ENCODE measurements at regions not wholly inside any gene's neighbourhood (a gene's known extent, or its start where the extent isn't known, plus 50 kb on each side); places are given as distances from the start of the nearest gene placed in this dataset.
A peak's percentile ranks its signal among the peaks of the same experiment; 100 is the strongest.
"Not testable (repeated sequence)": the region's sequence is repeated elsewhere in the genome, so short reads cannot be mapped to it uniquely, and the experiment has no call there.

DNA sequence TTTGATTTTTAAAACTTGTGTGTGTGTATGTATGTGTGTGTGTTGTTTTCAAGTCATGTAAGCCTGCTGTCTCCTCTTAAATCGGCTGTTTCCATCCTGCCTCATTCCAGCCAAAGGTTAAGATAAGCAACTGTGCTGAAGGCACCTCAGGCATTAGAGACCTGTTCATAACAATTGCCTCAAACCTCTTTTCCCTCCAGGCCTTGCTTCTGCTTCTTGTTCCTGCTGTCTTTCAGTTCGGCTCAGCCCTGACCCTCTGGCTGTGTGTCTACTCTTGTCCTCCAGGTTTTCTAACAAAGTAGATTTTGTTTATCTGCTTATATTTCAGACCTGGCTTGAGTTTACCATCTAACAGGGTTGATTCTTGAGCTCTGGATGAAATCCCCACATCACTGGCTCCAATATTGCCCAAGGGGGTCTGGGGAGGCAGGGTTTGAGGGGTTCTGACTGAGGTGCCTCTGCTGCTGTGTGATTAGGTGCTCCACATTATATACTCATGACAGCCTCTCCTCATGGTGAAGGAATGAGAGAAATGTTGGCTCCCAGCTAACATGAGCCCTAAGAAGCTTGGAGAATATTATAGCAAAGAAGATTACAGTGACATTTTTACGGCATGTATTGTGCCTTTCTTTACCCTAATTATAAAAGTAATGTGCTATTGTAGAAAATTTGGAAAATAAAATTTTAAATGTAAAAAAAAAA, 229.7 kb upstream of the PIK3R1 start:
- DNase-seq (ENCODE audit: low spot score): no peak

DNA sequence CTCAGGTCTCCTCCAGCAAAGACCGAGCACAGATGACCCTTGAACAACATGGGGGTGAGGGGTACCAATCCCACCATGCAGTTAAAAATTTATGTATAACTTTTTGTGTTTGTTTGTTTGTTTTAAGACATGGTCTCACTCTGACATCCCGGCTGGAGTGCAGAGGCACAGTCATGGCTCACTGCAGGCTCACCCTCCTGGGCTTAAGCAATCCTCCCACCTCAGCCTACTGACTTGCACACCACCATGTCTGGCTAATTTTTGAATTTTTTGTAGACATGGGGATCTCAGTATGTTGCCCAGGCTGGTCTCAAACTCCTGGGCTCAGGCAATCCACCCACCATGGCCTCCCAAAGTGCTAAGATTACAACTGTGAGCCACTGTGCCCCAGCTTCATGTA, 231.0 kb upstream of the PIK3R1 start:
- DNase-seq (ENCODE audit: low spot score): no peak

DNA sequence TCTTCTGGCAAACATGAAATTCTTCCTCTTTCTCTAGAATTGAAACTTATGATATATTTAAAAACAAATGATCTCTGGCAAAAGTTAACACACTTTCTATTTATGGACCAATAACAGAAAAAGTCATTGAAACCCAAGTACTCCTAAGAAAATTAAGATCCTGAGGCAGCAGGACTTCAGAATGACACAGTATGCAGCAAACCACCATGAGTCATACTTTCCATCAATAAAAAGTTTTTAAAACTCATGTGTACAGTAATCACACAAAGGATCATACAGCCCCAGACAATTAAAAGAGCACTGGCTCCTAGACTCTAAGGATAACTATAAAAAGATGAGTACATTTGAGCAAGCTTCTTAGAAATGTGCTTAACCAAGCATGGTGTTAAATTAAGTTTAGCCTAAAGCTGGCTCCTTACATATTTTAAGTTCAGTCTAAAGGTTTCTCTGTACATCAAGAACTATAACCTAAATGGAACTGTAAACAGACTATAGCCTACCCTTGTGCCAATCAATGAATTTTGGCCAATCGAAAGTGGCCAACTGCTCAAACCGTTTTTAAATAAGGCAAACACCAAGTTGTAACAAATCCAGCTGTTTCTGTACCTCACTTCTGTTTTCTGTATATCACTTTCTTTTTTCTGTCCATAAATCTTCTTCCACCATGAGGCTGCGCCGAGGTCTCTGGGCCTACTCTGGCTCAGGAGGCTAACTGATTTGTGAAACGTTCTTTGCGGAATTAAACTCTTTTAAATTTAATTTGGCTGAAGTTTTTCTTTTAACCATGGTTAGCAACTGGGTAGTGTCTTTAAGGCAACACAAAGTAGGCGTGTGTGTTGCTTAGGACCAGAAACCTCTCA, 232.1 kb upstream of the PIK3R1 start:
- DNase-seq (ENCODE audit: low spot score): peak; percentile 47

DNA sequence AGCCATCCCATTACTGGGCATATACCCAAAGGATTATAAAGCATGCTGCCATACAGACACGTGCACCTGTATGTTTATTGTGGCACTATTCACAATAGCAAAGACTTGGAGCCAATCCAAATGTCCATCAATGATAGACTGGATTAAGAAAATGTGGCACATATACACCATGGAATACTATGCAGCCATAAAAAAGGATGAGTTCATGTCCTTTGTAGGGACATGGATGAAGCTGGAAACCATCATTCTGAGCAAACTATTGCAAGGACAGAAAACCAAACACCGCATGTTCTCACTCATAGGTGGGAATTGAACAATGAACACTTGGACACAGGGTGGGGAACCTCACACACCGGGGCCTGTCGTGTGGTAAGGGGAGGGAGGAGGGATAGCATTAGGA, 233.4 kb upstream of the PIK3R1 start:
- DNase-seq (ENCODE audit: low spot score): not testable (repeated sequence)

DNA sequence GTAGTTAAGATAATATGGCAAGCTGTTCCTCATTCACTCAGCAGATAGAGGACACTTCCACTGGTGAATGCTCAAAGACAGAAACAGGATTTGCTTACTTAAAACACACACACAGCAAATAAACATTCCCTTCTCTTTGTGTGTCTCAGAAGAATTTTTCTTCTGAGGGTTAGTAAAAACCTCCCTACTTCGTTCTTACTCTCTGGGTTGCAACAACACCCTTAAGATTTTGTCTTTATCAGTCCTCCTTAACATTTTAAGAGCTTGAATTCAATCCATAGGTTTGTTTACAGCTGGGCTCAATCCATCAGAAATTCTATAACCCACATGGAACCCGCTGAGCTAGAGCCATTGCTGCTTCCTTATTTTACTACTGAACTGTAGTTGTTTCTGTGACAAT, 237.4 kb upstream of the PIK3R1 start:
- DNase-seq (ENCODE audit: low spot score): no peak

DNA sequence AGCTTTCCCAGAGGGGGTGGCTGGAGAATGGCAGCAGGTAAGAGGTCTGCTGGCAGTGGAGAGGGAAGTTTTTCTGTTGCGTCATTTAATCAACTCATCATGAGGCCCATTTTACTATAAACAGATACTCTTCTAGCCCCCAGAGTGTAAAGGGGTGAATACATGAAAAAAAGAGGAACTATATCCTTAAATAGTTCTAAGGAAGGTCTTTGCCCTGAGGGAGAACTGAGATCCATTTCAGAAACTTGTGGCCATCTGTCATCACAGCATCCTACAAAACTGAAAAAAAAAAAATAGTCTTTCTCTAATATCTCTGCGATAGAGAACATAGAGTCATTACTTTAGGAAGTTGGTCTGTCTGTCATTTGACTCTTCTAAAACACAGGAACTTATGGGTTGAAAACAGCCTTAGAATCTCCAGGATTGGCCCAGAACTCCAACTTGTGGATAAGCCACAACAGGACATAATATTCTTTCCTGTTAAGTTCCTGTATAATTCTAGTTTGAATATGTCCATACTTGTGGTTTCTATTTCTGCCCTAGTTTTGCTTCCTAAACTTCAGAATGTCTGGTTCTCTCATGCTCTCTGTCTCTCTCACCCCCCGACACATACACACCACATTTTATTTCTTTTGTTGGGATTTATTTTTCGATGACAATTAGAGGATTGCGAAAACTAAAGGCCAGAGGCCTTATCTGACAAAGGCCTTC, 238.5 kb upstream of the PIK3R1 start:
- no peak for DNase-seq (ENCODE audit: low spot score)

DNA sequence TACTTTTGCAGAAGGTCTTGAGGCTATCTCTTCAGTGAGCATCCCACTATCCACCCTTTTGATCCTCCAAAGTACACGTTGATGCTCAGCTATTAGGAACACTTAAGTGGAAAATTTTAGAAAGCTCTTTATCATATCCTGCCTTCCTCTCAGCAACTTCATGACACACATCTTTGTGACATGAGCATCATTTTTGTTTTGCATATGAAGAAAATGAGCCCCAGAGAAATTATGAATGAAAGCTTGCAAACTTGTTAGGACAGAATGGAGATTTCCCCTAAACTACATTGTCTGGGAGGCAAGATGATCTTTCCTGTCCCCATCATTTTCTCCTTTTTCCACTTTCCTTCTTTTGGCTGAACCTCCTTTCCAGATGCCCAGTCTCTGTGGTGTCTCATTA, 239.4 kb upstream of the PIK3R1 start:
- DNase-seq (ENCODE audit: low spot score): no peak

DNA sequence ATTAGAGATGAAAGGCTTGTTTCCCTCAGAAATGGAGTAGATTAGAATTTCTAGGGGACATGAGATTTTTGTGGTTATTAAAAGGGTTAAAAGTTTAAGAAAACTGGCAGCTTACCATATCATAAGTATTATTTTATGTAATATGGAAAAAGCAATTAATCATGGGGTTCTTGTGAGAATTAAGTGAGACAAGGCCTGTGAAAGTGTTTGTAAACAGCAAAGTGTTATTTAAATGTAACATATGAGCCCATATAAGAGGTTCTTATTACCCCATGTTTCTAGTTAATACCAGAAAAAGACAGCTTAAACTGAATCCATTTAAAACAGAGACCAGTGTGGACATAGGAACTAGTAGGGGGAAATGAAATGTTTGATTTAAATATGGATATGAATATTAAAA, 241.1 kb upstream of the PIK3R1 start:
- DNase-seq (ENCODE audit: low spot score): no peak

DNA sequence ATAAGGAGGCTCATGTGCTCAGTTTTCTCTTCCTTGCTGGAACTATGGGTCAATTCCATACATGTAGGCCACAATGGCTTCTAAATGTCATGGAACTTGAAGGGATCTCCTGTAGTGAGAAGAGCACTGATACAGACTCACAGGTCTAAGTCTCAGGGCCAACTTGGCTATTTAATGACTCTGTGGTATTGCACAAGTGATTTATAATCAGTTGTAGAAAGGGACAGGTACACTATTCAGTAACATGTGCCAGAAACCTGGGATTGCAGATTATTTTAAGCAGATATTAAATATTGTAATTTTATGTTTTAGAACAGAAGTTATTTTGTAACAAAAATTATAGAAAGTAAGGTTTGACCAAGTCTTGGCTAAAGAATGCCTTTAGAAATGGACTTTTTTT, 241.5 kb upstream of the PIK3R1 start:
- no peak for DNase-seq (ENCODE audit: low spot score)

DNA sequence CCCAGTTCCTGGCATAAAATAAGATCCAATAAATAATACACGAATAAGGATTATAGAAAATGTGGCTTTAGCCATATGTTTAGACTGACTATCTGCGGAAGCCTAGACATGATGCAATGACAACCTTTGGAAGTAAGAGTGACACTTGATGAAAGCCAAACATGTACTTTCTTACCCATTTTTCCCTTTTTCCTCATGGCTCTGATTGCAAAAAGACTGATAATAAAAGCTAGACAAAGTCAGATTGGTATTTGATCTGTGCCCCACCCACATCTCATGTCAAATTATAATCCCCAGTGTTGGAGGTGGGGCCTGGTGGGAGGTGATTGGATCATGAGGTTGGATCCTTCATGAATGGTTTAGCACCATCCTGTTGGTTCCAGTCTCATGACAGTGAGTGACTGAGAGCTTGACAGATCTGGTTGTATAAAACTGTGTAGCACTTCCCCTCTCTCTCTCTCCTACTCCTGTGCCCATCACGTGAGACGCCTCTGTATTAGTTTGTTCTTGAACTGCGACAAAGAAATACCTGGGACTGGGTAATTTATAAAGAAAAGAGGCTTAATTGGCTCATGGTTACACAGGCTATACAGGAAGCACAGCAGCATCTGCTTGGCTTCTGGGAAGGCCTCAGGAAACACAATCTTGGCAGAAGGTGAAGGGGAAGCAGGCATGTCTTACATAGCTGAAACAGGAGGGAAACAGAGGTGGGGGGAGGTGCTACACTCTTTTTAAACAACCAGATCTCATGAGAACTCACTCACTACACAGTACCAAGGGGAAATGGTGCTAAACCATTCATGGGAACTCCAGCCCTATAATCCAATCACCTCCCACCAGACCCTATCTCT, 243.4 kb upstream of the PIK3R1 start:
- DNase-seq (ENCODE audit: low spot score): no peak

DNA sequence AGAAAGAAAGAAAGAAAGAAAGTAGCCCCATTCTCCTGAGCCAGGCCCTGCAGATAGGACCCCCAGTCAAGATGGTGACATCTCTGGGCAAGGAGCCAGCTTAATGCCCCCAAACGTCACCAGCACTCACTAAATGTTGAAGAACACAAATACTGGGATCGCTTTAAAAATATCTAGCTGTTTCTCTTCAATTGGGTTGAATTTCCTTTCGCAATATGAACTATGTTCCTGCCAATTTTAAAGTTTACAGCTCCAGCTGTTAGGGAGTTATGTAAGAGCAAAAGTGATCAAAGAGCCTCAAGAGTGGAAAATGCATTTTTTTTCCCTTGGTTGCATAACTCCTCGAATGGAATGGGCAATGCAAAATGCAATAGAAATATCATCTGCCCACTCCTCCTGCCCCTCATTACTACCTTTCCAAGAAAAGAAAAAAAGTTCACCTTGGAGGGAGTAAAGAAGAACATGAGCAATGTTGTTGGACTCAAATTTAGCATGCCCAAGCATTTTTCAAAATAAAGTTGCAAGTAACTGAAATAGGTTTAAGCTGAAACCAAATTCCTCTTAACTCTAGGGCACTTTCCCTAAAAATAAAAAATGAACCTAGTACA, 244.2 kb upstream of the PIK3R1 start:
- DNase-seq (ENCODE audit: low spot score): no peak

DNA sequence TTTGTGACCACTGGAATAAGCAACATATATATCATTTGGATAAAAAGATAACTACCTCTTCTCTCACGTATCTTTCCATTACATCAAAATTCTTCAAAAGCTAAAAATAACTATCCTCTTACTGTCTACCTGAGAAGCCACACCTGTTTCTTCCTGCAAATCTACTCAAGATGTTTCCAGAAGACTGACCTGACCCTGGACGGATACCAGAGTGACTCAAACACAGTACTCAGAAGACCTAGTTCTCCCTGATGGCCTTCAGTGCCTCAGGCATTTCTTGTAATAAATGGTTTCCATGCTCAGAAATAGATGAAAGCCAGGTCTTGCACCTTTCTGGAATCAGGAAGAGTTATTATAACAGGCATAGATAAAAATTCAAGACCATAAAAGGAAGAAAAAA, 245.9 kb upstream of the PIK3R1 start:
- peak; percentile 23 for DNase-seq (ENCODE audit: low spot score)

DNA sequence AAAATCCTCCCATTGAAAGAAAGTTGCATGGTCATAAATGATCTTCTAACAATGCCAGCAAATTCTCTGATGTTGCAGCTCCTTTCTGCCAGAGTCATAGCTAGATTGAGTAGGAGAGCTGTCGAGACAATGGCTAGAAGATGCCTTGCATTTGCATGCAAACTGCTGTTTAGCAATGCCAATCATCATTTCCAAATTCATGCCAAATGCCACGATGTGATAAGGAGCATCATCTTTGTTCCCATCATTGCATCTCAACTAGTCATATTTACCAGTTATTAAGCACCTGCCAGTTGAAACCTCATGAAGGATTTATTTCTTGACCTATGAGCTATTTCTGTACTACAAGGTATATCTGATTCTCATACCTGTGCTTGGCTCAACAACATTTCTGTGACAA, 246.4 kb upstream of the PIK3R1 start:
- DNase-seq (ENCODE audit: low spot score): no peak

DNA sequence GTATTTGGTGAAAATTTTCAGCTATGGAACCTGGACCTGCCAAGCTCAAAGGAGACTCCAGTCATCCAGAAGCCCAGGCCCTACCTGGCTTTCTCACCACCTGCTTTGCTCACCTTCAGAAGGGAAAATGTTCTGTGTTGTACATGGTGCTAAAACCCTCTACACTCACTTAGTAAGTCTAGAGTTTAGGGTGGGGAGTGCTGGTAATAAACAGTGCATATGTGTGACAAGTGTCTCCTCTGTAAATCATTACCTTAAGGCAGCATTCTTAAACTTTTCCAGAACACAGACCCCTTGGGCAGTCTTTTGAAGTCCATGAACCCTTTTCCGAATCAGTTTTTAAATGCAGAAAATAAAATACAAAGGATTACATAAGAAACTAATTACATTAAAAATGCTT, 248.8 kb upstream of the PIK3R1 start:
- no peak for DNase-seq (ENCODE audit: low spot score)

DNA sequence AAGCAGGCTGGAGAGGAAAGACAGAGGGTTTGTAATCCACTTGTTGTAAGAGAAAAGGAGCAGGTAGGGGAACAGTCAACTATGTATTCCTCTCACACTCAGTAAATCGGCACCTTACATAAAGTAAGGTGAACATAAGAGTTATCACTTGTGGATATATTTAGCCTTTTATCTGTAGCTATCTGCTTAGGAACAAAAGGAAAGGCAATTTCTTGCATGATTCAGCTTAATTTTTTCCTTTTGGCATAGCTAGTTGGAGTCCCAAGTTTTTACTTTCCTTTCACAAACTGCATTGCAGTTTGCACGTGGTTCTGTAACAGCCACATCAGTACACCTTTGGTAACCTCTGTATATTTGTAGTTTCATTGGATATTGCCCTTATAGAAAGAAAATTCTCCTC, 250.9 kb upstream of the PIK3R1 start:
- no peak for DNase-seq (ENCODE audit: low spot score)

DNA sequence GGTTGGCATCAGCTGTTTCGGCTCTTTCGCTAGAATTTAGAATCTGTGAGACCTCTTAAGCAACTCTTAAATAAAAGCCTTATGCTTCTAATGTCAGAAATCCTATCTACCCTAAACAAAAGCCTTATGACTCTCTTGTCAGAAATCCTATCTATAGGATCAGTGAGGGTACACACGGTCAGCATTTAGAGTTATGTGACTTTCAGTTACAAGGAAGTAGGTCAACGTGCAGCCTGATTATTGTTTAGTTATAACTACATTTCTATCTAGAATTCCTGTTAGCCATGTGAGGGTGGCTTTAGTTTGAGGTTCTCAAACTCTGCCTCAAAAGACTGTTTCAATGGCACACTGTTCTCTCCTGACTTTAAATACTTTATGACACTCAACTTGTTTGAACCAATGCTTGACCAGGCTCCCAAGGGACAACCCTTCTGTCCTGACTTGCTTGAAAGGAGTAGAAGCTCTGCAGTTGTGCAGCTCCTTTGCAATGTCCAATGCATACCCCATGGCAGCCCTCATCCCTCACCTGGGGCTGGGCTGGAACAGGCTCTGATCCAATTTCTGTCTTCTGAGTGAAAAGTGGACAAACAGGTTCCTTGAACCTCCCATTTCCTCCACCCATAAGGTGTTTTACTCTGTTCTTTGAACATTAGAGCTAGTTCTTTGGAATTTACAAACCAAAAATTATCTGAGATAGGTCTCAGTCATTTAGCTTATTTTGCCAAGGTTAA, 251.6 kb upstream of the PIK3R1 start:
- DNase-seq (ENCODE audit: low spot score): no peak

DNA sequence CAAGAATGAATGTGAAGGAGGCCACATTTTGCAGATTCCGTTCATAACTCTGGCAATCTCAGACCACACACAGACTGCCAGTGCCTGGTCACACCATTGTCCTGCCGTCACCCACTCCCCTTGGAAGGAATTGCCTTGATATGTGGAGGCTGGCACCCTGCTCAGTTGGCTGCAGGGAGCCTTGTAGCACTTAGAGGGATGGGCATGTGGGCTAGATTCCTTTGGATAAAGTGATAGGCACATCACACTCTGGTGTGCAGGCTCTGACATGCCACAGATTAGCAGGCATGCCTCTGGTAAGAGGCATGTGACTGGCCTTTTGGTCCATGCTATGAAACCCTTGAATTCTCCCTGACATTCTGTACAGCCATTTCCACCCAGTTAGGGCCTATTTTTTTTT, 254.6 kb upstream of the PIK3R1 start:
- DNase-seq (ENCODE audit: low spot score): no peak

DNA sequence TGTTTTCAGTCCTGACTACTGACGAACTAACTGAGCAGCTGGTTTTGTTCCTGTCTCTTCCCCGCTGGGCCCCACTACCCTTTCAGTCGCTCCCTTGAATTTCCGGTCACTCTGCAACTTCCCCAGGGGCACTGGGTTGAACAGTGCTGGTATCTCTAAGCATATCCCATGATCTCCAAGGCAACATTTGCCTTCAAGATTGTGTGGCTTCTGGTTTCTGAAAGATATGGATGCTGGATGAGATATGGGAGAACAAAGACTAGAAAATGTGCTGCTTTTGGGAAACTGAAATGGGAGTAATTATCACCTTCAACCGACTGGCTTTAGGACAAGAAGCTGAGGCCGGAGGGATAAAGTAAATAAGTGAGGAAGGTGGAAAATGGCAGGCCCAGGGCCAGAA, 258.2 kb upstream of the PIK3R1 start:
- no peak for DNase-seq (ENCODE audit: low spot score)

DNA sequence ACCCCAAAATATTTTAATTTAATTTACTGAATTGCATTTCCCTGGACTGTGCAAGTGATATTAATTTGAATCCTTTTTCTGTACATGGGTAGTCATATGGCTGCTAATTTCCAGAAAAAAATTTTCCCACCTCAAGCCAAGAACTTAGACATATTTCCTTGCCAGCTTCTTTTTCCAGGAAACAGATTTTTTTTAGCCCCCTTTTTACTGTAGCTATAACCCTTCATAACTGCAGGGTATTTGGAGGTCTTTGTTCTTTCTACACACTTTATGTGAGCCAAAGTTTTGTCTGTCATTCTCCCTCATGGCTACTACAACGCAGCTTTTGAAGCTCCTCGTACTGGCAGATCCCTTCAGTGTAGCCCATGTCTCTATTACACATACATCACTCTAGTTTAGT, 261.2 kb upstream of the PIK3R1 start:
- no peak for DNase-seq (ENCODE audit: low spot score)

DNA sequence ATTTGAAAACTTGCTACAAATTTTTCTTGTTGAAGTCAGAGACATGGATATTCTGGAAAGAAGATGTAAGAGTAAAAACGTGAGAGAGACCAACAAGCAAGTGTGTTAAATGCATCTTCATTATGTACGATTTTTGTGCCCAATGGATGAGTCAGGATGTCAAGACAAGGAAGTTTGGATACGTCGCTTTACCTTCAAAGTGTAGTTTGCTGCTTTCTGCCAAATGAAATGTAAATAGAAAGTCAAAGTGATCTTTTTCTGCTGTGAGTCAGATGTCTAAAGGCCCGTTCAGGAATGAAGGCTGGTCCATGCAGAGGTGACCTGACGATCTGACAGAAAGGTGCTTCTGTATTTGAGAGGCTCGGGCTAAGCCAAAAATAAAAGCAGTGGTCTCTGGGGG, 273.1 kb upstream of the PIK3R1 start:
- no peak for DNase-seq (ENCODE audit: low spot score)

Data from kidney tubule cell (primary cell).